A673 (cell line): ENCODE measurements at regions not wholly inside any gene's neighbourhood (a gene's known extent, or its start where the extent isn't known, plus 50 kb on each side); places are given as distances from the start of the nearest gene placed in this dataset.

Experiments used
- EZH2 ChIP-seq: fragments of 200-600 bp; sonication (generic); IDR thresholded peaks from 2 replicates; pipeline ENCODE4 v1.6.1; 2017; ENCODE audit warnings: borderline replicate concordance, low read depth, mild to moderate bottlenecking, mixed read lengths, antibody characterized with exemption, low read length; ENCODE audit not compliant: poor library complexity, severe bottlenecking
- TF ChIP-seq, protein P1 (sequence below): fragments of 300-800, 200-600 bp; sonication (generic); conservative IDR thresholded peaks from 2 replicates; pipeline ENCODE4 v1.5.1; 2017; ENCODE audit warnings: low read depth, mild to moderate bottlenecking, antibody characterized with exemption, low read length, moderate library complexity, mixed read lengths

DNA sequence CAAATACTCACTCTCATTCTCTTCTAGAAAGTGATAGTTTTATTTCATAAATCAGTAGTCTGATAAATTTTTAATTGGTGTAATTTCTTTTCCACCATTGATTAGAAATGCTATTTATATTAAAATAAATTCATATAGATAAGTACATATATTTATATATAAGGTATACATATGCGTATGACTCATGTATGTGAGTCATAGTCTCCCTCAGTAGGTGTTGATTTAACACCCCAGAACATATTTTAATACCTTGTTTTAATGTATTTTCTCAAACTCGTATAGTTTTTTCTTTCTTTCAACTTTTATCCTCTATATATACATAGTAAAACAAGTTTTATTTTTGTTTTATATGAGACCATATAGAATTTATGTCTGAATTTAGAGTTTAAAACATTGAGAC is 130.4 kb downstream of the PLG start:
- TF ChIP-seq, protein P1, sequence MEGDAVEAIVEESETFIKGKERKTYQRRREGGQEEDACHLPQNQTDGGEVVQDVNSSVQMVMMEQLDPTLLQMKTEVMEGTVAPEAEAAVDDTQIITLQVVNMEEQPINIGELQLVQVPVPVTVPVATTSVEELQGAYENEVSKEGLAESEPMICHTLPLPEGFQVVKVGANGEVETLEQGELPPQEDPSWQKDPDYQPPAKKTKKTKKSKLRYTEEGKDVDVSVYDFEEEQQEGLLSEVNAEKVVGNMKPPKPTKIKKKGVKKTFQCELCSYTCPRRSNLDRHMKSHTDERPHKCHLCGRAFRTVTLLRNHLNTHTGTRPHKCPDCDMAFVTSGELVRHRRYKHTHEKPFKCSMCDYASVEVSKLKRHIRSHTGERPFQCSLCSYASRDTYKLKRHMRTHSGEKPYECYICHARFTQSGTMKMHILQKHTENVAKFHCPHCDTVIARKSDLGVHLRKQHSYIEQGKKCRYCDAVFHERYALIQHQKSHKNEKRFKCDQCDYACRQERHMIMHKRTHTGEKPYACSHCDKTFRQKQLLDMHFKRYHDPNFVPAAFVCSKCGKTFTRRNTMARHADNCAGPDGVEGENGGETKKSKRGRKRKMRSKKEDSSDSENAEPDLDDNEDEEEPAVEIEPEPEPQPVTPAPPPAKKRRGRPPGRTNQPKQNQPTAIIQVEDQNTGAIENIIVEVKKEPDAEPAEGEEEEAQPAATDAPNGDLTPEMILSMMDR, result no peak
- no peak for TF ChIP-seq EZH2
